HepG2 (cell line): ENCODE measurements at regions not wholly inside any gene's neighbourhood (a gene's known extent, or its start where the extent isn't known, plus 50 kb on each side); places are given as distances from the start of the nearest gene placed in this dataset.

Source experiments
- RAD51 ChIP-seq: fragments of 450-650 bp; IDR thresholded peaks from 2 replicates; pipeline ENCODE4 v1.6.1; 2016; ENCODE audit warnings: borderline replicate concordance
- RARA ChIP-seq: IDR thresholded peaks from 2 replicates; pipeline ENCODE4 v1.6.1; 2016; ENCODE audit warnings: missing genetic modification reagents, missing compliant biosample characterization
- RNF219 ChIP-seq: sonication (generic); formaldehyde crosslinking; IDR thresholded peaks from 2 replicates; pipeline ENCODE4 v1.5.0; 2020; ENCODE audit warnings: mild to moderate bottlenecking, missing genetic modification reagents
- TBX2 ChIP-seq: sonication (generic); formaldehyde crosslinking; IDR thresholded peaks from 2 replicates; pipeline ENCODE4 v1.5.0; 2020; ENCODE audit warnings: missing genetic modification reagents, mild to moderate bottlenecking, borderline replicate concordance
- U2AF1 ChIP-seq: fragments of 200-400 bp; formaldehyde crosslinking; optimal IDR thresholded peaks from 2 replicates; pipeline ENCODE3; 2017; ENCODE audit warnings: mild to moderate bottlenecking, low read depth, low read length
- ZNF646 ChIP-seq: sonication (generic); formaldehyde crosslinking; IDR thresholded peaks from 2 replicates; pipeline ENCODE4 v1.9.0; 2021; ENCODE audit warnings: mild to moderate bottlenecking, missing genetic modification reagents

- no peak for TF ChIP-seq ZNF646
- TF ChIP-seq RARA (CRISPR knock-in tag), result no peak
- TF ChIP-seq RNF219, result no peak
- no peak for TF ChIP-seq TBX2 (CRISPR knock-in tag)
- no peak for TF ChIP-seq RAD51
- TF ChIP-seq U2AF1, result no peak
Measured at GRCh38 chr4:123176605-123177004, 220.0 kb upstream of the SPRY1 start (continued).
